Activated T-cell treated with anti-CD3 and anti-CD28 coated beads, Interleukin-2, amount 50 U/mL, for 72 hours (primary cell): ENCODE measurements at regions not wholly inside any gene's neighbourhood (a gene's known extent, or its start where the extent isn't known, plus 50 kb on each side); places are given as distances from the start of the nearest gene placed in this dataset.

Experiments
- ATAC-seq, 2 donors: fragments of 150-1000 bp; cut with Tn5 transposase; replicated peaks in 1 of 2; 2 replicates each; pipeline ENCODE4 v1.10.0; 2021; ENCODE audit warnings: moderate library complexity in 2 of 2, mild to moderate bottlenecking in 1 of 2
- DNase-seq, 2 donors: peaks; one replicate each; pipeline ENCODE4 v3.0.0; 2021 to 2022; ENCODE audit warnings: mixed read lengths in 1 of 2
- H3K27ac Mint-ChIP-seq: one replicate; pipeline ENCODE4 v1.8.0; 2022; ENCODE audit warnings: mild to moderate bottlenecking, moderate library complexity, mixed read lengths
- H3K27me3 Mint-ChIP-seq: one replicate; pipeline ENCODE4 v1.8.0; 2022; ENCODE audit warnings: low read depth, mixed read lengths
- H3K36me3 Mint-ChIP-seq, 2 donors: one replicate each; pipeline ENCODE4 v1.8.0; 2022; ENCODE audit warnings: mixed read lengths in 2 of 2, mild to moderate bottlenecking in 1 of 2; ENCODE audit not compliant: insufficient read depth in 2 of 2
- H3K4me1 Mint-ChIP-seq: one replicate; pipeline ENCODE4 v1.8.0; 2022; ENCODE audit warnings: low read depth, mixed read lengths
- H3K4me3 Mint-ChIP-seq, 2 donors: one replicate each; pipeline ENCODE4 v1.8.0; 2022; ENCODE audit warnings: mild to moderate bottlenecking in 2 of 2, mixed read lengths in 2 of 2, moderate library complexity in 2 of 2
- H3K9me3 Mint-ChIP-seq, 2 donors: one replicate each; pipeline ENCODE4 v1.8.0; 2022; ENCODE audit warnings: mixed read lengths in 2 of 2

DNA sequence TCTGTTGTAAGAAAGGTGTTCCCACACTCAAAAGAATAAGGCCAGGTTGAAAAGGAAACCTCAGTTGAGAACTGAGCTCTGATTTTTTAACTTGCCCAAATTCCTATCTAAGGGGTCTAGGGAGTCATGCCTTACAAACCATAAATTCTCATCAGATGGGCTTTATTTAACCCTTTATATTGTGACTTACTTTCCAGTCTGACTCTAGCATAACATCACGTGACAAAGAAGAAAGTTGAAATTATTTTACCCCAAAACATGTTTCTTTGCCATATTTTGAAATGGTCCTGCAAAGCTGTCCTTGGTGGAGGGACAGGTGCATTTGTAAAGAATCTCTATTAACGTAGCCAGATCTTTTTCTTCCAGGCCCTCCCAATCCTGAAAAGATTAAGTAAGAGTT lies 411.7 kb downstream of the GALC start:
- DNase-seq (no peak), ATAC-seq (no peak)
- H3K36me3 Mint-ChIP-seq: no peaks in the 10 kb centered on the region
- no peak overlapping the region for H3K4me3 Mint-ChIP-seq
- H3K27me3 Mint-ChIP-seq: no peaks in the 10 kb centered on the region
- no peak overlapping the region for H3K27ac Mint-ChIP-seq
- no peaks in the 10 kb centered on the region for H3K4me1 Mint-ChIP-seq
- peaks cover 0 to 7% of the 10 kb centered on the region in 2 donors for H3K9me3 Mint-ChIP-seq

DNA sequence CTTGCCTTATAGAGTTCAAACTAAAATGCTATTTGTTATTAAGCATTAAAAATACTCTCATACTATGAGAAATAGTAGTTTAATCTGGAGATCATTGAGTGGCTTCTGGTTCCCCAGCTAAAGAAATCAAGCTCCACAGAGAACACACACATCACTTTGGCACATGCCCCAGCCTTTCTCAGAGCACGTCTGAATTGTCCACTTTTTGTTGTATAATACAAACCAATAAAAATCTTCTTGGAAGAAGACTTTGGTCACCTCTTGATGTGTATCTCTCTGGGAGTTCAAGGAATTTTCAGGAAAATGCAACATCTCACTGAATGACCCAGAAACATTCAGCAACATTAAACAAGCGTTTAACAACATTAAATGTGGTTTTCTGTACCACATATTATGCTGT lies 413.9 kb downstream of the GALC start:
- Mint-ChIP-seq H3K9me3 (peaks cover 0 to 7% of the 10 kb centered on the region in 2 donors), H3K4me3 (no peak overlapping the region), H3K27me3 (no peaks in the 10 kb centered on the region), H3K4me1 (no peaks in the 10 kb centered on the region), H3K36me3 (no peaks in the 10 kb centered on the region), H3K27ac (no peak overlapping the region)
- DNase-seq: no peak
- ATAC-seq: no peak

DNA sequence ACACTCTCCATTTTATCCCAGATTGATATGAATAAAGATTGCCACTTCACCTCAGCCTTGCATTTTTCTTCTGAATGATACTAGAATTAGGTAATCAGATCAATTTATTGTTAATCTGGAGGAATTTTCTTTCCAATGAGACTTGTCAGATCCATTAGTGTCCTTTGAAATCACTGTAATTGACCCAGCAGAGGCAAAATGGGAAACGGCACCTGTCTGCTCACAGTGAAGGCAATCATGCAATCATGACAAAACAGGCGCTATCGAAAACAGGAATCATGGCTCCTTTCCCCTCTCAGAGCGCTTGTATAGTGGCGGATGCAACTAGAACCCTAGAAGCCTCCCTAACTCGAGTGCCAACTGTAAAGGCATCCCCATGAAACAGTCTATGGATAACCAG lies 417.6 kb downstream of the GALC start:
- H3K4me3 Mint-ChIP-seq: no peak overlapping the region
- no peaks in the 10 kb centered on the region for H3K36me3 Mint-ChIP-seq
- peaks cover 0 to 8% of the 10 kb centered on the region in 2 donors for H3K9me3 Mint-ChIP-seq
- no peaks in the 10 kb centered on the region for H3K4me1 Mint-ChIP-seq
- no peak overlapping the region for H3K27ac Mint-ChIP-seq
- DNase-seq (no peak), ATAC-seq (no peak)
- no peaks in the 10 kb centered on the region for H3K27me3 Mint-ChIP-seq

DNA sequence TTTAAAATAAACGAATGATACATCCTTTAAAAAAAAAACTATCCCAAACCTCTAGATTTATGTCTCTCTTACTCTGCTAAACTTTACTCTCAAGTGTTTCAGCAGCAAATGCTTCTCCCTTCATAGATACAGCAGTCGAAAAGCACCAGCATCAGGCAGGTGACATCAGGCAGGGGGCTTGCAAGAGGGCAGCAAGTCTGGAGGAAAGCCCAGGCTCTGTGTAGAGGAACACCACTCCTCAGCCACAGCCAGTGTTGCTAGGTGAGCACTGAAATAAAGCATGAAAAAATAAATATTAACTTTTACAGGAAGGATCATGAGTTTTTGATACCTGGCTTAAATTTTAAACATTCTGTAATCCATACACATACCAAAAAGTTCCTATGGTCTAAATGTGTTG lies 419.4 kb downstream of the GALC start:
- ATAC-seq: no peak

DNA sequence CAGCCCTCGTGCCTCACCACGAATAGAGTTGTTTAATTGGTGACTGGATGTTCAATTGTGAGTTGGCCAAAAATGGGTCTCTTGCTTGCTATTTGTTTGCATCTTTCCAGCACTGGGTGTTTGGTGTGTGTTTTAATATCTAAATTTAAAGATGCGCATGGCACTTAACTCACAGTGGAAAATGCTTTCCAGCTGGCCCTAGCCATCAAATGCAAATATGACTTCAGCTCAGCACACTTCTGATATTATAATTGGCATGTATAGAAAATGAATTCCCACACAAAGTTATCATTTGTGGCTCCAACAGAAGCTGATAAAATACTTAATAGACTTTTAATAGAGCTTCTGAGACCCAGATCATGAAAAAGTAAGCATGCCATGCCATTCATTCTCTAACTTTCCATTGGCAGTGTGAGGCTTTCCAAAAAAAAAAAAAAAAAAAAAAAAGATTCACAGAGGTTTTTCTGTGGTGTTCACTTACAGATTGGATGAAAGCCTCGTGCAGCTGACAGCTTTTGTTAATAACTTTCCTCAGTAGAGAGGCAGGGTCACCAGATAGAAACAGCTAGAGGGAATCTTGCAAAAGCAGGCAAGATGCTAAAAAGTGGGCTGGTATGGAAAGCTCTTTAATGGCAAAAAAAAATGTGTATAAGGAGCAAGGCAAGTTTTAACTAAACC lies 425.2 kb downstream of the GALC start:
- ATAC-seq (no peak), DNase-seq (no peak)
- Mint-ChIP-seq H3K4me1 (no peaks in the 10 kb centered on the region), H3K4me3 (no peak overlapping the region), H3K36me3 (no peaks in the 10 kb centered on the region), H3K27me3 (no peaks in the 10 kb centered on the region), H3K9me3 (peaks cover 4 to 5% of the 10 kb centered on the region in 2 donors), H3K27ac (no peak overlapping the region)

More for the DNA sequence above, 419.4 kb downstream of the GALC start:
- Mint-ChIP-seq H3K4me3 (no peak overlapping the region), H3K36me3 (no peaks in the 10 kb centered on the region), H3K27ac (no peak overlapping the region), H3K27me3 (no peaks in the 10 kb centered on the region), H3K9me3 (peaks cover 0 to 8% of the 10 kb centered on the region in 2 donors), H3K4me1 (no peaks in the 10 kb centered on the region)
- no peak for DNase-seq

DNA sequence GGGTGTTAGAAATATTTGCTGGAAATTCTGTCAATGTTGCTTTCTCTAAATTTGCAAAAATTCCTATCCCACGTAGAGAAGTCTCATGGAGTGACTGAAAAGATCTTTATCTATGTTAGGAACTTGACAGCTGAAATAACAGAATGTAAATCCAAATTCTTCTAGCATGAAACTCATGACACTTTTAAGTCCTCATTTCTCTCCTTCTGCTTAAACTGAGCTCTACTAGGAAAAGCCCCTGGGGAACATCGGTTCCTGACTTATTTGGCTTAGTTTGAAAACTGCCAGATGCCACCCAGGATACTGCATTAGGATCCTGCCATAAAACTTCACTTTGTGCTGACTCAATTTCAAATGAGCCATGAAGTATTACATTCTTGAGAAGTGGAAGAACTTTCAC lies 426.0 kb downstream of the GALC start:
- Mint-ChIP-seq H3K4me3 (no peak overlapping the region), H3K36me3 (no peaks in the 10 kb centered on the region), H3K27me3 (no peaks in the 10 kb centered on the region), H3K27ac (no peak overlapping the region), H3K9me3 (peaks cover 5 to 6% of the 10 kb centered on the region in 2 donors), H3K4me1 (no peaks in the 10 kb centered on the region)
- DNase-seq: no peak
- ATAC-seq: no peak

DNA sequence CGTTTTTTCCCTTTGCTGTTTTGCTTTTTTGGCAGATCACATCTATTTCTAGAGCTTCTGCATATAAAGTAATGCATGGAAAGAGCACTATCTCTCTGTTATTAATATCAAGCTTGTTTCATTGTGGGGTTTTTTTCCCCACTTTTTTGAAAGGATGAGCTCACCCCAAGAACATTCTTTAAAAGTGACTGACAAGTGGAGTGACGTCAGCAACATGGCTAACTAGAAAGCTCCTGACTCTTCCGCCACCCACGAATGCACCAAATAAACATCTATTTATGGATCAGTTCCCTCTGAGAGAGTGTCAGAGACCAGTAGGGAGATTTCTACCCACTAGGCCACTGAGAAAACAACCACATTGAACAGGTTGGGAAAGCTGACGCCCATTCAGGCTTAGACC lies 445.4 kb downstream of the GALC start:
- Mint-ChIP-seq H3K4me1 (no peaks in the 10 kb centered on the region), H3K9me3 (peaks cover 3 to 8% of the 10 kb centered on the region in 2 donors), H3K36me3 (no peaks in the 10 kb centered on the region), H3K4me3 (no peak overlapping the region), H3K27me3 (no peaks in the 10 kb centered on the region), H3K27ac (no peak overlapping the region)
- ATAC-seq (no peak), DNase-seq (no peak)

DNA sequence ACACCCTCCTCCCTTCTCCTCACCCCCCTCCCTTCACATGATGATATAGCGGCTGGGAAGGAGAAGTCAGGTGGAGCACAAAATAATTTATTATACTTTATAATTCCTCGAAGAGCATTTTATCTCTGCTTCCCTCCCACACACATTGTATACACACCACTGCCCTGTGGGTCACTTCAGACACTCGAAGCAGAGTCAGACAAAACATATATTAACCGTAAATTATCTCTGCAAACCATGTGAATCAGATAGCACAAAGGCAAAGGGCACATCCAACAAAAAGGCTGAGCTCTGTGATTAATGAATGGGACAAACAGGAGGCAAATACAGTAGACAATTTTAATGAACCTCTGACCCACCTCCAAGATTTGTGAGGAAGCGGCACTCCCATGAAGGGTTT lies 450.7 kb downstream of the GALC start:
- Mint-ChIP-seq H3K4me3 (no peak overlapping the region), H3K36me3 (no peaks in the 10 kb centered on the region), H3K27me3 (no peaks in the 10 kb centered on the region), H3K9me3 (peaks cover 6 to 13% of the 10 kb centered on the region in 2 donors), H3K27ac (no peak overlapping the region), H3K4me1 (no peaks in the 10 kb centered on the region)
- DNase-seq (no peak), ATAC-seq (no peak)

DNA sequence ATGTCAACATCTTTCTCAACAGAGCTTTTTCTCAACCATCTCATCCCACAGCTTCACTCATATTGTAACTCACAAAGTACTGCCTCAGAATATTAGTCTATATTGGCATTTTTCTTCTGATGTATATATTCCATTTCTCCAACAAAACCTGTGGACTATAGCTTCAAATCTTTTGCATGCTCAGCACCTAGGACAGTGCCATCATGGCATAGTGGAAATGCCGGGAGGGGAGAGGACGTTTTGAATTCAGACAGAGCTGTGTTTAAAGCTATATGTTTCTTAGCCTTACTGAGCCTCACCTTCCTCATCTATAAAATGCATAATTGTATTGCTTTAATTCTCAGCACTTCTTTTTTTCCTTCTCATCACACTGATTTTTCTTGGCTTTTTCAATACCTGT lies 452.6 kb downstream of the GALC start:
- DNase-seq (no peak), ATAC-seq (no peak)
- no peaks in the 10 kb centered on the region for H3K27me3 Mint-ChIP-seq
- H3K36me3 Mint-ChIP-seq: no peaks in the 10 kb centered on the region
- H3K9me3 Mint-ChIP-seq: peaks cover 6 to 11% of the 10 kb centered on the region in 2 donors
- H3K4me1 Mint-ChIP-seq: no peaks in the 10 kb centered on the region
- no peak overlapping the region for H3K27ac Mint-ChIP-seq
- no peak overlapping the region for H3K4me3 Mint-ChIP-seq

DNA sequence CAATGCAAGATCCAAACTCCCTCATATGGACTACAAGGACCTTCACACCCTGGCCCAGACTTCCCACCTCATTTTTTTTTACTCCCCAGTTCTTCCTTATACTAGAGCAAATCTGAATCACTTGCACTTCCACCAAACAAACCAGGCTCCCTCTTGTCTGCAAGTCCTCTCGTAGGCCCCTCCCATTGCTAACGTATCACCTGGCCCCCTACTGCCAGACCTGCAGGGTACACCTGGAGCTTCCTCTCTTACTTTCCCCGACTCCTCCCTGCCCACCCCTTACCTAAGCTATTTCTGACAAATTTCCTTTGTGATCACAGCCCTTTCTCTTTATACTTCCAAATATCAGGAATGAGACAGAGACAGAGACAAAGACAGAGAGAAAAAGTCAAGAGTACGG lies 463.9 kb downstream of the GALC start:
- ATAC-seq (no peak), DNase-seq (no peak)
- Mint-ChIP-seq H3K27ac (no peak overlapping the region), H3K4me3 (no peak overlapping the region), H3K36me3 (no peaks in the 10 kb centered on the region), H3K27me3 (no peaks in the 10 kb centered on the region), H3K4me1 (no peaks in the 10 kb centered on the region), H3K9me3 (peaks cover 3 to 4% of the 10 kb centered on the region in 2 donors)

DNA sequence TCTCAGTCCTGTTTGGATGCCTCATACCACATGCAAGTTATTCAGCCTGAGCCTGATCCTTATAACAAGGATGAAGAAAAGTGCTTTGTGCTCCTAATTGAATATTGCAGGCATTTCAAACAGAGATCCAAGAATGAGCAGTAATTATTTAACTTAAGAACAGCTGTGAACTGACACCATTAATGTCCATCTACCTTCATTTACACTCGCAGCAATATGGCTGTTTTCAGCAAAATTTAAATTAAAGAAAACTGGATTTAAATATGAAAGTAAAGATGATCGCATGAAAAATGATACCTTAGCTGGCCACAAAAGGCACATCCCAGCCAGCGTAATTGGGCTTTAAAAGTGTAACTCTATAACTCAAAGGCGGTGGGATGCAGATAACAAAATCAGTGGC lies 466.3 kb downstream of the GALC start:
- H3K36me3 Mint-ChIP-seq: no peaks in the 10 kb centered on the region
- no peak overlapping the region for H3K4me3 Mint-ChIP-seq
- no peak overlapping the region for H3K27ac Mint-ChIP-seq
- no peaks in the 10 kb centered on the region for H3K27me3 Mint-ChIP-seq
- DNase-seq: no peak
- H3K9me3 Mint-ChIP-seq: peaks cover 4% of the 10 kb centered on the region in 2 donors
- H3K4me1 Mint-ChIP-seq: no peaks in the 10 kb centered on the region
- no peak for ATAC-seq

DNA sequence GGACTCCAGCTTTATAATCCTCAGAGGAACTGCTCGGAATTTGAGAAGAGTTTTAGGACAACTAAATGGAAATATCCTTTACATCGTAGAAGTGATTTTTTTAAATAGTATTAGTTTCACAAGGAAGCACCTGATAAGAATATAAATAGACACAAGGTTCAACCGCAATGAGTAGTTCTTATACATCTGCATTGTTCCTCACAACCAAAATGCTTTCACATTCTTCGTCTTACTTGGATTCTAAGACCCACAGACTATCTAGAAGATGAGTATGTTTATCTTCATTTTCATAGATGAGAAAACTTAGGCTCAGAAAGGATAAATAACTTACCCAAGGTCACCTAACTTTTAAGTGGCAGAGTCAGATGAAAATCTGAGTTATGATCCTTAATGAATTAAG lies 469.0 kb downstream of the GALC start:
- no peak overlapping the region for H3K4me3 Mint-ChIP-seq
- H3K27me3 Mint-ChIP-seq: no peaks in the 10 kb centered on the region
- ATAC-seq: no peak
- H3K4me1 Mint-ChIP-seq: no peaks in the 10 kb centered on the region
- H3K36me3 Mint-ChIP-seq: no peaks in the 10 kb centered on the region
- DNase-seq: no peak
- H3K9me3 Mint-ChIP-seq: peaks cover 1 to 2% of the 10 kb centered on the region in 2 donors
- no peak overlapping the region for H3K27ac Mint-ChIP-seq

DNA sequence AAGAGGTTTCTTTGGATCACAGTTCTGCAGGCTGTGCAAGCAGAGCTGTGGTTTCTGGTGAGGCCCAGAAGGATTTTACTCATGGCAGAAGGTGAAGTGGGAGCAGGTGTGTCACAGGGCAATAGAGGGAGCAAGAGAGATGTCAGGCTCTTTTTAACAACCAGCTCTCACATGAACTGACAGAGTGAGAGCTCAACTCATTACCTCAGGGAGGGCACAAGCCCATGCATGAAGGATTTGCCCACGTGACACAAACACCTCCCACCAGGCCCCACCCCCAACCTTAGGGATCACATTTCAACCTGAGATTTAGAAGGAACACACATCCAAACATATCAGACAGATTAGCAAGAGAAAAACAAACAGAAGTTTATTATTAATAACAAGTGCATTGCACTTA lies 470.4 kb downstream of the GALC start:
- Mint-ChIP-seq H3K9me3 (peaks cover 1 to 2% of the 10 kb centered on the region in 2 donors), H3K27ac (no peak overlapping the region), H3K36me3 (no peaks in the 10 kb centered on the region), H3K4me1 (no peaks in the 10 kb centered on the region), H3K27me3 (no peaks in the 10 kb centered on the region), H3K4me3 (no peak overlapping the region)
- ATAC-seq (no peak), DNase-seq (no peak)

DNA sequence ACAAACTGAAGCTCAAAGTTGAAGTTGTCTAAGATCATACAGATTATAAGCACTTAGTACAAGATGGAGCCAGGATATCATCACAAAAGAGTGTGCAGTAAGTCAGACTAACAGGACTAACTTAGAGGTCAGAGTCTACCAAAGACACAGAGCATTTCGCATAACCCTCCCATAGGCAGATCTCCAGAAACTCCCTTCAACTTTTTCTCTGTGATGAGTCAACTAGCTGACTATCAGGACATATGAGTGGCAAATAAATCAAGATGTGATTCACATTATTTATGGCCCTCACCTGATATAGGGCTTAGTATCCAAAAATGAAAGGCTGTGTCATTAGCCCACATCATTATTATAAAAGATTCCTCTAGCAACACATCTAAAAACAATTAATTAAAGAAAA lies 484.6 kb downstream of the GALC start:
- ATAC-seq (no peak), DNase-seq (no peak)
- no peaks in the 10 kb centered on the region for H3K4me1 Mint-ChIP-seq
- no peaks in the 10 kb centered on the region for H3K36me3 Mint-ChIP-seq
- H3K9me3 Mint-ChIP-seq: peaks cover 3 to 4% of the 10 kb centered on the region in 2 donors
- H3K27me3 Mint-ChIP-seq: no peaks in the 10 kb centered on the region
- no peak overlapping the region for H3K4me3 Mint-ChIP-seq
- no peak overlapping the region for H3K27ac Mint-ChIP-seq
